Panc1 (cell line): ENCODE measurements at regions not wholly inside any gene's neighbourhood (a gene's known extent, or its start where the extent isn't known, plus 50 kb on each side); places are given as distances from the start of the nearest gene placed in this dataset.

ENCODE experiments used
- ATAC-seq: fragments of 200-7000 bp; cut with Tn5 transposase; 2 replicates; pipeline ENCODE4 v1.9.1; 2020; ENCODE audit warnings: mild to moderate bottlenecking, moderate library complexity
- BruUV-seq: library from RNA; stranded (reverse); fragments of 400-500 nt; replicated peaks from 2 replicates; lab custom pipeline; 2021; lab: Mats Ljungman, UMichigan
- CTCF ChIA-PET: fragments of 300-600 bp; sonication (Branson Sonifier 250); formaldehyde crosslinking; loops from one replicate; lab custom pipeline; 2022; ENCODE audit warnings: antibody characterized with exemption; lab: Charles Lee
- POLR2A ChIA-PET: fragments of 300-600 bp; sonication (Branson Sonifier 250); formaldehyde crosslinking; loops from one replicate; lab custom pipeline; 2022; ENCODE audit warnings: antibody characterized with exemption; lab: Charles Lee
- DNase-seq: peaks from one replicate; pipeline ENCODE4 v3.0.0-alpha.2; 2010; ENCODE audit warnings: low read depth, low spot score
- H3K27ac ChIP-seq: 2 replicates; pipeline ENCODE4 v1.5.1; 2011; ENCODE audit warnings: mild to moderate bottlenecking, low read length, inconsistent platforms
- H3K27me3 ChIP-seq: fragments of 200-500 bp; sonication (Bioruptor generic); 2 replicates; pipeline ENCODE4 v1.6.0; 2014; ENCODE audit warnings: low read length, inconsistent platforms; ENCODE audit not compliant: control insufficient read depth, insufficient read depth
- H3K36me3 ChIP-seq: fragments of 200-500 bp; sonication (Bioruptor generic); 2 replicates; pipeline ENCODE4 v1.5.1; 2014; ENCODE audit warnings: inconsistent platforms, mild to moderate bottlenecking, low read length, moderate library complexity; ENCODE audit not compliant: control insufficient read depth, insufficient read depth
- H3K4me1 ChIP-seq: 2 replicates; pipeline ENCODE4 v1.5.1; 2011; ENCODE audit warnings: inconsistent platforms, mild to moderate bottlenecking, low read length, moderate library complexity; ENCODE audit not compliant: control insufficient read depth, insufficient read depth
- H3K4me3 ChIP-seq, 2 experiments: 2 replicates each; pipeline ENCODE4 v1.5.1; 2011 to 2012; ENCODE audit warnings: low read depth in 2 of 2, low read length in 2 of 2, mild to moderate bottlenecking in 2 of 2, inconsistent platforms in 1 of 2, moderate library complexity in 1 of 2
- H3K9me3 ChIP-seq: fragments of 200-500 bp; sonication (Bioruptor generic); 2 replicates; pipeline ENCODE4 v1.5.1; 2014; ENCODE audit warnings: low read depth, mild to moderate bottlenecking, inconsistent platforms, low read length, moderate library complexity; ENCODE audit not compliant: control insufficient read depth, insufficient read depth
- CTCF ChIP-seq: fragments of 450-650 bp; IDR thresholded peaks from 2 replicates; pipeline ENCODE4 v1.5.1; 2017; ENCODE audit warnings: mild to moderate bottlenecking
- POLR2AphosphoS5 ChIP-seq: IDR thresholded peaks from 2 replicates; pipeline ENCODE4 v1.6.1; 2012; ENCODE audit warnings: mild to moderate bottlenecking, low read depth, low read length, moderate library complexity
- REST ChIP-seq, 2 experiments: IDR thresholded peaks; 2 replicates each; pipeline ENCODE4 v1.6.1; 2011 to 2012; ENCODE audit warnings: low read depth in 2 of 2, control low read depth in 1 of 2, low read length in 1 of 2, mild to moderate bottlenecking in 1 of 2, moderate library complexity in 1 of 2; ENCODE audit not compliant: insufficient read depth in 1 of 2
- SIN3A ChIP-seq: IDR thresholded peaks from 2 replicates; pipeline ENCODE4 v1.6.1; 2012; ENCODE audit warnings: low read depth, mild to moderate bottlenecking, low read length, moderate library complexity, borderline replicate concordance; ENCODE audit not compliant: insufficient read depth
- TCF7L2 ChIP-seq: IDR thresholded peaks from 2 replicates; pipeline ENCODE4 v1.6.1; 2011; ENCODE audit warnings: mild to moderate bottlenecking, low read depth, low read length, inconsistent platforms
- in situ Hi-C: cut with HindIII; loops from 2 replicates; pipeline ENCODE4 v1.10.0; 2016; ENCODE audit warnings: low sequenced_read_pairs, low pct_unique_long_range_greater_than_20kb
- intact Hi-C: fragments of 100-400 bp; cut with micrococcal nuclease; formaldehyde crosslinking; loops from one replicate; pipeline ENCODE4 v1.10.0; 2022; ENCODE audit not compliant: unreplicated experiment

GRCh38 chr1:65514041-65514440 lies 93.6 kb downstream of the LEPR start:
- ChIA-PET POLR2A (no interaction called here), CTCF (no interaction called here)
- ATAC-seq (no peak), DNase-seq (no peak)
- Histone ChIP-seq H3K36me3 (no peaks in the 10 kb centered on the region), H3K27ac (no peak overlapping the region), H3K4me3 (no peak overlapping the region), H3K4me1 (no peaks in the 10 kb centered on the region), H3K9me3 (no peaks in the 10 kb centered on the region), H3K27me3 (no peaks in the 10 kb centered on the region)
- intact Hi-C loops (no loop called here), in situ Hi-C loops (no loop called here)
- TF ChIP-seq REST (IDR thresholded peaks at IDR 0.05; ENCODE audit: insufficient read depth in 1 of 2, low read depth in 2 of 2, low read length in 1 of 2) (no peak), POLR2AphosphoS5 (no peak), SIN3A (no peak), TCF7L2 (no peak), CTCF (no peak)
- BruUV-seq, result no TSS peak

GRCh38 chr1:65524931-65525265 lies 104.4 kb downstream of the LEPR start:
- DNase-seq (no peak), ATAC-seq (no peak)
- no TSS peak for BruUV-seq
- H3K9me3 ChIP-seq, result no peaks in the 10 kb centered on the region
- ChIA-PET POLR2A (no interaction called here), CTCF (no interaction called here)
- no peak overlapping the region for H3K27ac ChIP-seq
- in situ Hi-C loops (no loop called here), intact Hi-C loops (no loop called here)
- TF ChIP-seq REST (IDR thresholded peaks at IDR 0.05; ENCODE audit: insufficient read depth in 1 of 2, low read depth in 2 of 2, low read length in 1 of 2) (no peak), CTCF (no peak), TCF7L2 (no peak), POLR2AphosphoS5 (no peak), SIN3A (no peak)
- no peaks in the 10 kb centered on the region for H3K4me1 ChIP-seq
- H3K36me3 ChIP-seq, result no peaks in the 10 kb centered on the region
- no peak overlapping the region for H3K4me3 ChIP-seq
- peaks cover 26% of the 10 kb centered on the region for H3K27me3 ChIP-seq
